Body of pancreas (tissue), 4 donors: ENCODE measurements at regions not wholly inside any gene's neighbourhood (a gene's known extent, or its start where the extent isn't known, plus 50 kb on each side); places are given as distances from the start of the nearest gene placed in this dataset.

ENCODE experiments used
- ATAC-seq: fragments of 150-250 bp; one replicate; pipeline ENCODE4 v1.9.1; 2016
- DNase-seq, 4 donors: peaks; one replicate each; pipeline ENCODE4 v3.0.0-alpha.2; 2019
- H3K27ac ChIP-seq, 4 donors: fragments of 200-600 bp; sonication (generic); 1 replicate in 3 of 4; 2 replicates in 1 of 4; pipeline versions ENCODE4 v1.5.1 to v1.6.1; 2016 to 2019; ENCODE audit warnings: mild to moderate bottlenecking in 1 of 4, mixed read lengths in 1 of 4, moderate library complexity in 1 of 4
- H3K27me3 ChIP-seq, 2 donors: fragments of 200-600 bp; sonication (generic); one replicate each; pipeline ENCODE4 v1.6.0; 2016; ENCODE audit warnings: mild to moderate bottlenecking in 1 of 2
- H3K36me3 ChIP-seq, 2 donors: fragments of 200-600 bp; sonication (generic); replicated peaks in 1 of 2; 2 replicates each; pipeline ENCODE4 v1.5.1; 2016; ENCODE audit warnings: low read depth in 2 of 2; ENCODE audit not compliant: insufficient read depth in 1 of 2
- H3K4me1 ChIP-seq: fragments of 200-600 bp; sonication (generic); one replicate; pipeline ENCODE4 v1.6.0; 2016
- H3K4me3 ChIP-seq, 2 donors: fragments of 200-600 bp; sonication (generic); 1 replicate in 1 of 2; 2 replicates in 1 of 2; pipeline ENCODE4 v1.5.1; 2016 to 2019
- H3K9me3 ChIP-seq, 3 donors: fragments of 200-600 bp; sonication (generic); 1 replicate in 2 of 3; 2 replicates in 1 of 3; pipeline ENCODE4 v1.5.1; 2016
- POLR2A ChIP-seq, 3 donors: fragments of 450-650 bp; IDR thresholded peaks; one replicate each; pipeline ENCODE4 v1.6.1; 2016; ENCODE audit warnings: antibody characterized with exemption in 3 of 3, mild to moderate bottlenecking in 2 of 3
- WGBS, 2 donors: methylation state at CpG; one replicate each; pipeline ENCODE4 v1.1.5; 2017; 5-methylcytosine and 5-hydroxymethylcytosine counted together
- intact Hi-C: fragments of 100-400 bp; cut with DNase I; formaldehyde crosslinking; loops from one replicate; pipeline ENCODE4 v1.15.1; 2023
- TF ChIP-seq, protein P1 (sequence below), 7 experiments: fragments of 450-650 bp in 4 of 7; fragments of 200-600 bp in 3 of 7; sonication (generic) in 3 of 7; IDR thresholded peaks; one replicate each; pipeline ENCODE4 v1.5.1; 2016 to 2019; ENCODE audit warnings: antibody characterized with exemption in 7 of 7

DNA sequence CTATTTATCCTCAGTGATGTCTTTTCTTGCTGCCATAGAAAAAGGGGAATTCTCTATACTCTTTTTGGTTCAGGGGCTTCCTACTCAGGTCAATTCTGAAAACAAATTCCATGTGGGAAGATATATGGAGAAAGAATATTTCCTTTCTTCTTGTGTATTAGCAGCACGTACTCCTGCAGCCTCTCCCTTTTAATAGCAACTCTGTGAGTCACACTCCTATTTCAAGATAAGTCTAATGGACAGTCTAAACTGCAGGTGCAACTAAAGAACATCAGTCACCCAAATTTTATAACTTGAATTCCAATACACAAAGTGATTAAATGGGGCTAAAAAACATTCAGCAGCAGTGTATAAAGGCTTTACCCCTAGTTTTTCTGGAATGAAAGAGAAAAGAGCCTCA is 942.2 kb downstream of the CNTNAP5 start:
- Histone ChIP-seq H3K4me3 (no peak overlapping the region), H3K27me3 (no peaks in the 10 kb centered on the region), H3K9me3 (no peaks in the 10 kb centered on the region), H3K4me1 (no peaks in the 10 kb centered on the region), H3K27ac (no peak overlapping the region), H3K36me3 (no peaks in the 10 kb centered on the region)
- no peak for DNase-seq
- TF ChIP-seq POLR2A (IDR thresholded peaks at IDR 0.05), result no peak
- TF ChIP-seq, protein P1, sequence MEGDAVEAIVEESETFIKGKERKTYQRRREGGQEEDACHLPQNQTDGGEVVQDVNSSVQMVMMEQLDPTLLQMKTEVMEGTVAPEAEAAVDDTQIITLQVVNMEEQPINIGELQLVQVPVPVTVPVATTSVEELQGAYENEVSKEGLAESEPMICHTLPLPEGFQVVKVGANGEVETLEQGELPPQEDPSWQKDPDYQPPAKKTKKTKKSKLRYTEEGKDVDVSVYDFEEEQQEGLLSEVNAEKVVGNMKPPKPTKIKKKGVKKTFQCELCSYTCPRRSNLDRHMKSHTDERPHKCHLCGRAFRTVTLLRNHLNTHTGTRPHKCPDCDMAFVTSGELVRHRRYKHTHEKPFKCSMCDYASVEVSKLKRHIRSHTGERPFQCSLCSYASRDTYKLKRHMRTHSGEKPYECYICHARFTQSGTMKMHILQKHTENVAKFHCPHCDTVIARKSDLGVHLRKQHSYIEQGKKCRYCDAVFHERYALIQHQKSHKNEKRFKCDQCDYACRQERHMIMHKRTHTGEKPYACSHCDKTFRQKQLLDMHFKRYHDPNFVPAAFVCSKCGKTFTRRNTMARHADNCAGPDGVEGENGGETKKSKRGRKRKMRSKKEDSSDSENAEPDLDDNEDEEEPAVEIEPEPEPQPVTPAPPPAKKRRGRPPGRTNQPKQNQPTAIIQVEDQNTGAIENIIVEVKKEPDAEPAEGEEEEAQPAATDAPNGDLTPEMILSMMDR (IDR thresholded peaks at IDR 0.05), result no peak
- WGBS, 2 donors, result 29 to 39% methylated on average over 1 of the region's 1 CpG
- ATAC-seq, result no peak
- intact Hi-C loops, result no loop called here

GRCh38 chr2:124970030-124970429 is 944.9 kb downstream of the CNTNAP5 start:
- Histone ChIP-seq H3K4me1 (no peaks in the 10 kb centered on the region), H3K4me3 (no peak overlapping the region), H3K27ac (no peak overlapping the region), H3K36me3 (no peaks in the 10 kb centered on the region), H3K9me3 (no peaks in the 10 kb centered on the region), H3K27me3 (no peaks in the 10 kb centered on the region)
- WGBS, 2 donors, result 81 to 100% methylated on average over 2 of the region's 2 CpGs
- ATAC-seq, result no peak
- DNase-seq, result no peak
- TF ChIP-seq, protein P1 (IDR thresholded peaks at IDR 0.05), result no peak
- no peak for TF ChIP-seq POLR2A (IDR thresholded peaks at IDR 0.05)
- intact Hi-C loops, result no loop called here

DNA sequence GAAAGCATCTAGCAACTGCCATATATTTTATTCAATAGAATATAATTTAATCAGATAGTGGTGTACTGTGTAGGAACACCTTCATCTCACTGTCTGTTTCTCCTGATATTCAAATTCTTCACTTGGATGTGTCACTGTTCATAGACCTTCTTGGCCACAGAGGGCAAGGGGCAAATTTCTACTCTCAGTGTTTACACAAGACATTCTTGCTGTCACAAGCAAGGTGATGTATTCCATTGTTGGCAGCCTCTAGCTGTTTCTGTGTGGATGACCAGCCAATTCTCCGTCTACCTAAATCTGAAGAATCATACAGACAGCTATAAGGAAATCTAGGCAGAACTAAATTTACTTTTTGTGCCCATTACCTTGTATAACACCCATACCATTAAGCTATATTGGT is 948.3 kb downstream of the CNTNAP5 start:
- DNase-seq (no peak), ATAC-seq (no peak)
- Histone ChIP-seq H3K9me3 (no peaks in the 10 kb centered on the region), H3K36me3 (no peaks in the 10 kb centered on the region), H3K4me1 (no peaks in the 10 kb centered on the region), H3K27me3 (no peaks in the 10 kb centered on the region), H3K27ac (no peak overlapping the region), H3K4me3 (no peak overlapping the region)
- WGBS, 2 donors, result 40 to 48% methylated on average over 1 of the region's 1 CpG
- no peak for TF ChIP-seq POLR2A (IDR thresholded peaks at IDR 0.05)
- TF ChIP-seq, protein P1 (IDR thresholded peaks at IDR 0.05), result no peak
- intact Hi-C loops, result no loop called here

DNA sequence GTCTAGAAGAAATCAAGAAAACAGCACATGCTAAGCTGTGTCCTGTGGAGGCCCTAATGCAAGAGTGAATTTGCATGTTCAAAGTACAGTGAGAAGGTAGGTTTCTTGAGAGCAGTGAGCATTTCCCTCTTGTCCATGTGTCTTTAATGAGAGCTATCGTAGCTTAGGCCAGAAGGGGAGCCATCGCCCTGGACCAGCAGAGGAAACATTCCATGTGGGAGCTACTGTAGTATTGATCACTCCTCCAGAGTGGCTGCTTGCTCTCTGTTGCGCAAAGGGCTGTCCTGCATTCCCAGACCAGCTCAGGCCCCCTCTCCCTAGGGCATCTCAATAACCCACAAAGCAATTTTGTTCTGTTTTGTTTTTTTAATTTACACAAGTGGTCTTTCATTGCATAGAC is 950.1 kb downstream of the CNTNAP5 start:
- H3K27me3 ChIP-seq, result no peaks in the 10 kb centered on the region
- TF ChIP-seq POLR2A (IDR thresholded peaks at IDR 0.05), result no peak
- TF ChIP-seq, protein P1 (IDR thresholded peaks at IDR 0.05), result no peak
- DNase-seq (no peak), ATAC-seq (no peak)
- no peaks in the 10 kb centered on the region for H3K36me3 ChIP-seq
- intact Hi-C loops, result no loop called here
- WGBS, 2 donors, result 70 to 79% methylated on average over 3 of the region's 3 CpGs
- no peaks in the 10 kb centered on the region for H3K4me1 ChIP-seq
- no peak overlapping the region for H3K4me3 ChIP-seq
- H3K9me3 ChIP-seq, result no peaks in the 10 kb centered on the region
- H3K27ac ChIP-seq, result no peak overlapping the region

DNA sequence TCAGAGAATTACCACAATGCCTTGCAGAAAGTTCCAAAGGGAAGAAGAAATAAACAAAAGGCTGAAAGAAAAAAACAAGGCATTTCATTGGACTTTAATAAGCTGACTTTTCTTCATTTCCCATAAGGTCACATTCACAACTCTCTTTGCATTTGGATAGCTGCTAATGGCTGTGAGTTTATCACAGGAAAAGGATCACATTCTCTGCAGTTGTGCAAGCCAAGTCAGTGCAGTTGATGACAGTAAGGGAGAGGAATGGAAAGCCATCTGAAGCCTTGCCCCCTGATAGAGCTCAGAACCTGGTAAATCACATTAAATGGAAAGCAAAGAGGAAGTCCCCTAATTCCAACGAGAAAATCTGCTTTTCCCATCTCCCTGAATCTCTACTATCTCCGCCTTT is 950.6 kb downstream of the CNTNAP5 start:
- no peaks in the 10 kb centered on the region for H3K27me3 ChIP-seq
- TF ChIP-seq, protein P1 (IDR thresholded peaks at IDR 0.05), result no peak
- TF ChIP-seq POLR2A (IDR thresholded peaks at IDR 0.05), result no peak
- DNase-seq, result no peak
- intact Hi-C loops, result no loop called here
- H3K4me3 ChIP-seq, result no peak overlapping the region
- no peaks in the 10 kb centered on the region for H3K36me3 ChIP-seq
- H3K27ac ChIP-seq, result no peak overlapping the region
- H3K9me3 ChIP-seq, result no peaks in the 10 kb centered on the region
- no peak for ATAC-seq
- no peaks in the 10 kb centered on the region for H3K4me1 ChIP-seq
- 58 to 70% methylated on average over 2 of the region's 2 CpGs for WGBS, 2 donors
